ENCODE measurements at regions not wholly inside any gene's neighbourhood (a gene's known extent, or its start where the extent isn't known, plus 50 kb on each side); places are given as distances from the start of the nearest gene placed in this dataset.
"Not testable (repeated sequence)": the region's sequence is repeated elsewhere in the genome, so short reads cannot be mapped to it uniquely, and the experiment has no call there.

GRCh38 chrX:10676235-10676957, 56.0 kb upstream of the MID1 start:
- no peaks in the 10 kb centered on the region for H3K36me3 ChIP-seq (ENCODE audit: control insufficient read depth, insufficient read depth, low read length)
- no peak for DNase-seq (ENCODE audit: low read depth)
- TF ChIP-seq CTCF (IDR thresholded peaks at IDR 0.05; ENCODE audit: insufficient read depth, low read depth, low read length): no peak
- H3K4me3 ChIP-seq (ENCODE audit: low read depth, low read length): no peak overlapping the region
- H3K27me3 ChIP-seq (ENCODE audit: control insufficient read depth, insufficient read depth, low read length): no peaks in the 10 kb centered on the region
- ChIA-PET CTCF (no interaction called here), POLR2A (no interaction called here)

- TF ChIP-seq CTCF (IDR thresholded peaks at IDR 0.05; ENCODE audit: insufficient read depth, low read depth, low read length): no peak
- H3K4me3 ChIP-seq (ENCODE audit: low read depth, low read length): no peak overlapping the region
- DNase-seq (ENCODE audit: low read depth): no peak
- ChIA-PET POLR2A (no interaction called here), CTCF (no interaction called here)
- no peaks in the 10 kb centered on the region for H3K27me3 ChIP-seq (ENCODE audit: control insufficient read depth, insufficient read depth, low read length)
- no peaks in the 10 kb centered on the region for H3K36me3 ChIP-seq (ENCODE audit: control insufficient read depth, insufficient read depth, low read length)
Observed at GRCh38 chrX:10677490-10677889, 57.1 kb upstream of the MID1 start.

- no peak for DNase-seq (ENCODE audit: low read depth)
- TF ChIP-seq CTCF (IDR thresholded peaks at IDR 0.05; ENCODE audit: insufficient read depth, low read depth, low read length): no peak
- POLR2A ChIA-PET: no interaction called here
- H3K4me3 ChIP-seq (ENCODE audit: low read depth, low read length): no peak overlapping the region
- H3K36me3 ChIP-seq (ENCODE audit: control insufficient read depth, insufficient read depth, low read length): no peaks in the 10 kb centered on the region
- CTCF ChIA-PET: no interaction called here
- no peaks in the 10 kb centered on the region for H3K27me3 ChIP-seq (ENCODE audit: control insufficient read depth, insufficient read depth, low read length)
Observed at GRCh38 chrX:10679387-10679786, 59.0 kb upstream of the MID1 start.

DNA sequence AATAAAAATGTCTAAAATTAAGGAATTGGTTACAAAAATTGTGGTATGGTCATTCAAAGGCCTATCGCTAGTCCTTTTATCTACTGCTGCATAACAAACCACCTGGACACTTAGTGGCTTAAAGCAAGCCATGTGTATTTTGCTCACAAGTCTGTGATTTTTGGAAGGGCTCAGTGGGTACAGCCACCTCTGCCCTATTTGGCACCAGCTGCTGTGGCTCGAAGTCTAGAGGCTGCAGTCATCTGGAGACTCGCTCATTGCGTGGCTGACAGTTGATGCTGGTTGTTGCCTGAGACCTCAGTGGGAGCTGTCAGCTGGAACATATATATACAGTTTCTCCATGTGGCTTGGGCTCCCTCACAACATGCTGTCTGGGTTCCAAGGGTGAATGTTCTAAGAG, 60.8 kb upstream of the MID1 start:
- no peaks in the 10 kb centered on the region for H3K36me3 ChIP-seq (ENCODE audit: control insufficient read depth, insufficient read depth, low read length)
- CTCF ChIA-PET: no interaction called here
- POLR2A ChIA-PET: no interaction called here

DNA sequence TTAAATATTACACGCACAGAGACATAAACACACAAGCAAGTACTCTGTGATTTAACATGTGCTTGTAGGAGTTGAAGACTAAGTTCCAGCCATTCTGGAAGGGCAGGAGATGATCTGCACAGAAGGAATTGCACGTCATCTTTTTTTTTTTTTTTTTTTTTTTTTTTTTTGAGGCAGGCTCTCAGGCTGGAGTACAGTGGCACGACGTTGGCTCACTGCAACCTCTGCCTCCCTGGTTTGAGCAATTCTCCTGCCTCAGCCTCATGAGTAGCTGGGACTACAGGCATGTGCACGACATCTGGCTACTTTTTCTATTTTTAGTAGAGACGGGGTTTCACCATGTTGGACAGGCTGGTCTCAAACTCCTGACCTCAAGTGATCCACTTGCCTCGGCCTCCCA, 63.2 kb upstream of the MID1 start:
- H3K4me3 ChIP-seq (ENCODE audit: low read depth, low read length); H3K36me3 ChIP-seq (ENCODE audit: control insufficient read depth, insufficient read depth, low read length); POLR2A ChIA-PET; DNase-seq (ENCODE audit: low read depth); H3K27me3 ChIP-seq (ENCODE audit: control insufficient read depth, insufficient read depth, low read length): not testable (repeated sequence)
- CTCF ChIA-PET: interaction anchor here (1.4 kb wide), 1 partner anchor 16 kb away, joined by 3 read pairs; no protein-coding TSS in a partner anchor

More for the DNA sequence above, 60.8 kb upstream of the MID1 start:
- Histone ChIP-seq H3K27me3 (ENCODE audit: control insufficient read depth, insufficient read depth, low read length) (no peaks in the 10 kb centered on the region), H3K4me3 (ENCODE audit: low read depth, low read length) (no peak overlapping the region)
- no peak for DNase-seq (ENCODE audit: low read depth)
- no peak for TF ChIP-seq CTCF (IDR thresholded peaks at IDR 0.05; ENCODE audit: insufficient read depth, low read depth, low read length)
